Epithelial cell of prostate (primary cell): ENCODE measurements at regions not wholly inside any gene's neighbourhood (a gene's known extent, or its start where the extent isn't known, plus 50 kb on each side); places are given as distances from the start of the nearest gene placed in this dataset.
A peak's percentile ranks its signal among the peaks of the same experiment; 100 is the strongest.

ENCODE experiments used
- DNase-seq: peaks from one replicate; pipeline ENCODE4 v3.0.0-alpha.2; 2011; ENCODE audit warnings: low read depth, low spot score
- H3K27ac ChIP-seq: fragments of 450-650 bp; 2 replicates; pipeline ENCODE4 v1.5.1; 2017; ENCODE audit warnings: mild to moderate bottlenecking

DNA sequence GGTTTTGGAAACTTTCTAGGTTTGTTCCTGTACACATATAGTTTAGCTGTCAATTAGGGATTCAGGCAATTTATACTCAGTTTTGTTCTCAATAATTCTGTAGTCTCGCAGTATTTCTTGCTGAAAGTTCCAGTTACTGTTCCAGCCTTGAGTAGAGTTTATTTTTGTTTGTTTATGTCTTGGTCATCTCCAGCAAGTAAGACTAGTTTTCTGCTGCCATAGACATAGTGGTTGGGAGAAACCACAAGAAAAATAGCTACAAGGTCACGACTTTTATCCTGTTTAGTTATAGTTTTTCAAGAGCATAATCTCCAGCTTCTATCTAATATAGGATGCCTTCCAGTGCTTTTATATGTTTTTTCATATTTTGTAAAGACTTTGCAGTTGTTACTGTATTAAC is 99.6 kb upstream of the FOXG1 start:
- no peak for DNase-seq
- H3K27ac ChIP-seq, result no peak overlapping the region

DNA sequence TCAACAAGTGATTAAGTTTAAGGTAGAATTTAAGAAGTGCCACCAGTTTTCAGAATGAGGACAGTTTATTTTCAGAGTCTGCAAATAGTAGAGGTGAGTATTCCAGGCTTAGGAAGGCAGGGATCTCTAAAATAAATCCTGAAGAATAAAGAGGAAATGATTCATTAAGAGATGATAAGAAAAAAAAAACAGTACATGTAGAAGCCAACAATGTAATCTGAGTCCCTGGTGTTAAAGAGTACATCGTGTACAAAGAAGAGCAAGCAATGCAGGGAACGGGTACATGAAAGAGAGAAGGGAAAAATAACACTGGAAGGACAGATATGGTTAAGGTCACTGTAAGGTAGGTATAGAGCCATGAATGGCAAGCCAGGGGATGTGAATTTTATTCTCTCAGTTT is 95.2 kb upstream of the FOXG1 start:
- no peak for DNase-seq
- peak overlapping the region; percentile 63 for H3K27ac ChIP-seq

DNA sequence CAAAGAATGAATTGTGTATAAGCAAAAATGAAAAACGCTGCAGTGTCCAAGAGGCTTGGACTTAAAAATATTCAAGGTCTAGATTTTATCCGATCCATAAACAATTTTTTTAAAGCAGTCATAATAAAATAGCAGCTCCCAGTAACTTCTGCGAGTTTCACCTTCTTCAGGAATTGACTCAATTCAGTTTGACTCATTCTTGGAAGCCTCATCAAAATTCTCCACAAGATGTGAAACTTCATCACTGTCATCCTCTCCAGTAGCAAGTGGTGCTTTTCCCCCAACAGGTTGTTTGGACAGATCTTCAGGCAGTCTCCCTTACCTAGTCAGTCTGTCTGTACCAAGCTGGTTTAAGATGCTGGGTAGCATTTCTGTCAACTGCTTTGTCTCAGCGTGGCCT is 93.5 kb upstream of the FOXG1 start:
- DNase-seq, result no peak
- H3K27ac ChIP-seq, result no peak overlapping the region

DNA sequence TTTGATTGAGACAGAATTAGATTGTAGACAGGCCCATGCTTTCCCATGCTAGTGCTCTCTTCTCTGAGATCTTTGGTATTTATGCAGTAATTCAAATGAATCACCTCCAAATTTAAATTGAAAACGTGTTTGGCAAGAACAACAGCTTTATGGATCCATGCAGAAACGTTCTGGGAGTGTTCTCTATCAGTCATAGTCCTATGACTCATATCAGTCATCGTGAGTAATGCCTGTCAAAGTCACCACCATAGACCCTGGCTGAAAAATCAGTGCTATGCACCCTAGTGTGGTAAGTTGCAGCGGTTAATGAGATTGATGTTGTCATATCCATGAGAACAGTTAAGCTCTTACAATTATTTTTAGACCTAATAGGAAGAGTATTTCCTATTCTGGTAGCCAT is 90.1 kb upstream of the FOXG1 start:
- DNase-seq, result peak; percentile 87
- H3K27ac ChIP-seq, result peak overlapping the region; percentile 57

DNA sequence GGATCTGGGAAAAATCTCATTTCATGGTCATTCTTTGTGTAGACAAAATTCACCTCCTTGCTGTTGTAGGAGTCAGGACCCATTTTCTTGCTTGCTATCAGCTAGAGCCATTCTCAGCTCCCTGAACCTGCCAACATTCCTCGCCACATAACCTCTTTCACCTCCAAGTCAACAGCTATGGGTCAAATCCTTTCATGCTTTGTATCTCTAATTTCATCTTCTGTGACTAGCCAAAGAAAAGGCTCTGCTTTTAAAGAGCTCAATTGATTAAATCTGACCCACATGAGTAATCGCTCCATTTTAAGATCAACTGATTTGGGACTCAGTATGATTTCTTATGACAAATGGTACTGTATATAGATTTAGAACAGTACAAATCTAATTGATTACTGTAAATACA is 89.2 kb upstream of the FOXG1 start:
- peak overlapping the region; percentile 57 for H3K27ac ChIP-seq

DNA sequence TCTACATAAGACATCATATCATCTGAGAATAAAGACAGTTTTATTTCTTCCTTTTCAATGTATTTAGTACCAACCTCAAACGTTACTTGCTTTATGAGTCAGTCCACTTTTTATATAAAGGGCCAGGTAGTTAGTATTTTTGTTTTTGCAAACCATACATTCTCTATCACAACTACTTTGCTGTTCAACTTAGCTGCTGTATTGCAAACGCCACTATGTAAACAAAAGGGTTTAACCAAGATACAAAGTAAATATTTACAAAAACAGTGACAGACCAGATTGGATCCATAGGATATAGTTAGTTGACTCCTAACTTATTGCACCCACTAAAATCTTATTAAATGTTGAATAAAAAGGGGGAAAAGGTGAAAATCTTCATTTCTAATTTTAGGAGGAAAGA is 87.7 kb upstream of the FOXG1 start:
- H3K27ac ChIP-seq, result no peak overlapping the region
- no peak for DNase-seq

More for the DNA sequence above, 89.2 kb upstream of the FOXG1 start:
- no peak for DNase-seq

DNA sequence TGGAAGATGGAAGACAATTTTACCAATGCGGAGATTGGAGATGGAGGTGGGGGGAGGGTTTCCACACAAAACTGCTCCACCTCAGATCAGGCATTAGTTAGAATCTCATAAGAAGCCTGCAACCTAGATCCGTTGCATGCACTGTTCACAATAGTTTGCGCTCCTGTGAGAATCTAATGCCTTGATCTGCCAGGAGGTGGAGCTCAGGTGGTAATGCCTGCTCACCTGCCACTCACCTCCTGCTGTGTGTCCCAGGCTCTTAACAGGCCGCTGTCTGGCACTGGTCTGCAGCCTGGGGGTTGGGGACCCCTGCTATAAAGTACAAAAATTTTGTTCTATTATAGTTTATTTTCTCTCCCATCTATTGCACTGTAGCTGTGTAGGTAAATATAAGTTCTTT is 84.9 kb upstream of the FOXG1 start:
- no peak for DNase-seq
- H3K27ac ChIP-seq, result no peak overlapping the region

DNA sequence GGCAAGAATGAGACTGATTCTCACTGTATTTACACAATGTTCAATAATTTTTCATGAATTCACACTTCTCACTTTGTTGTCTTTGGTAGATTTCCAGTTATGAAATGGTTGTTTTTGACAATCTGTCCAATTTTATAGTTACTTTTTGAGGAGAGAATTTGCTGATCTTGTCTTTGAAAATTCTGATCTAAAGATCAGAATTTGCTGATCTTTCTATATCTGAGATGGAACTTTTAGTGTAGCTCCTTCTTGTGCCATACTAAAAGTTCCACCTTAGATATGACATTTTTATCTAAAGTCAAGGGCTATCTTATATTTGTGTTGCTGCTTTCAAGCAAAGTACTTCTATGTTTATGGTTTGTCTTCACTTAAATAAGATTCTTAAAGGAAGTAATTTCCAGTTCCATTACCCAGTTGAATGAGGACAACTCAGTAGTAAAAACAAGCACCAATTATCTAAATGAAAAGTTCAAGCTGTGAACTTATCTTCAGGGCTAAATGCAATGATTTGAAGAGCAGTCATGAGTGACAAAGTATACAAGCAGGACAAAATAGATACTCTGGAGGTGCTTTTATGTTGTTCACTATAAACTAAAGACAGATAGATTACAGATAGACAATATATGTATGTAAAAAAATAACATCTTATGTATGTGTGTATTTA is 76.4 kb upstream of the FOXG1 start:
- H3K27ac ChIP-seq, result no peak overlapping the region
- DNase-seq, result no peak

DNA sequence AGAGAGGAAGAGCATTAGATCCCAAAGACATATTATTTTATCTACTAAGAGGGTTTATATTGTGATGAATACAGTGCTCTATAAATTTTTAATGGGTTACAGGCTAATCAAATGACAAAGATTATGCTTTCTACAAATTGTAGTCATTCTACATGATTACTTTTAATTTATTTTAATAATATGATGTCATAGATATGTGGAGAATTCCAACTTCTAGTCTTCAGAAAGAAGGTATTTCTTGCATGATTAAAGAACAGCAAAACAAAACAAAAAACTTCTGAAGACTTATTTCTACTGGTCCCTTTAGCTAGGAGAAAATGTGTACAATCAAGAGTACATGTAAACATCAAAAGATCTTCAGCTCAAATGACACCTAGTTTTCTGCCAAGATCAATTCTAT is 71.5 kb upstream of the FOXG1 start:
- H3K27ac ChIP-seq, result no peak overlapping the region
- no peak for DNase-seq

DNA sequence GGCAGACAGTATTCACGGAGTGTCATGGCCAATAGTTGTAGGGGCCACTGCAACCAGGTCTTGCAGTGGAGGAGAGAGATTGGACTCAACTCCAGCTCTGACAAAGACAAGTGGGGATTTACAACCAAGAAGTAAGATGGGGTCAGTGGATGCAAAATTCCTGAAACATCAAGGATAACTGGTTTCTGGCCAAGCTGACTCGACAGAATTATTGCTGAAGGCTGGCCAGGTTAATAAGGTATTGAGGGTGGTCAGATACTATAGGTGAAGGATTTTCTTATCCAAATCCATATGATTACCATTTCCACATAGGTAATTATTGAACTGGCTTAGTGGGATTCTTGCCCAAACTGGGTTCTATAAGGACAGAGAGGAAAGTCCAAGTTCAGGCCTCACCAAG is 64.9 kb upstream of the FOXG1 start:
- DNase-seq, result no peak
- H3K27ac ChIP-seq, result no peak overlapping the region

DNA sequence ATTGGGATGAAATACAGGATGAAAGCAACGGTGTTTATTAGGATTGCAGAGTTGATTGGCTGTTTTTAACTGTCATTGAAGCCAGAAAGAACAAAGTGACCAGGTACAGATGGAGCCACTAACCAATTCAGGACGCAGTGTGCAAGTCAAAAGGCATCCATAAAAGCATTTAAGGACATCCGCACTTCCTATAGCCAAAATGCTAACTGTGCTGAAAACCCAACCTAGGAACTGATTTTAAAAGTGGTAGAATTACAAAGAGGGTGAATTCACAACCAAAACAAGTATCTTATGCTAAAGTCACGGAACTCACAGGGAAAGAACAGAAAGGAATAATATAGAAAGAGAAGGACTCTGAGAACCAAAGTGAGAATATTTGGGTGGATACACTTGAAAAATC is 63.1 kb upstream of the FOXG1 start:
- no peak for DNase-seq
- H3K27ac ChIP-seq, result no peak overlapping the region

DNA sequence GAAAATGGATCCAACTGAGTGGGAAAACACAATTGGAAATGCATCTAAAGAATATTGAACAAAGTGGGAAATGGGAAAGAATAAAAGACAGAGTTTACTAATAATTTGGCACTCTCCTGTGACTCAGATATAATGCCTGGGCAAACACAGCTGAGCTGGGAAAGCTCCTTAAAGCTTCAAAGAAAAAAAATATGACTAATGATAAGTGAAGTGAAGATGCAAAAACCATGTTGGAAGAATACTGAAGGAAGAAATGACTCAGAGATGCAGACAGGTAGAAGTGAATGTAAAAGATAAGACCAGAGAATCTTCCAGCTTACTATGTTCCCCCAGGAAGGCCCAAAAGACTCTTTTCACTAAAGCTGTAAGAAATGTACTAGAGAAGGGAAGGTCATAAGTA is 62.4 kb upstream of the FOXG1 start:
- no peak for DNase-seq
- H3K27ac ChIP-seq, result no peak overlapping the region

DNA sequence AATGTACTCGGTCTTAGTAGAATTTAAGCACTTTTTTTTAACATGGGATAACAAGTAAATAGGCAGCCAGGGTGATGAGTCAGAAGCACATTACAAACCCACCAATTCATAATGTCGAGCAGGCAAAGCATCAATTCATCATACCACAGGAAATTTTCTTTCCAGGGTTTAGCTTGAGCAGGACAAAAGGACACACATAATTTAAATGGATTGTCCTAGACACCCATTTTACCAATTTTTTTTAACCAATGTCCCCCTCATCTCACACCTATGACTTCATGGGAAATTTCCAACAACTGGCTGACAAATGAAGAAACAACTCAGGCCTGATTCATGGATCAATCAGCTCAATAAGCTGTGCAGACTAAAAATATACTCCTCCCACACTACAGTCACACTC is 58.8 kb upstream of the FOXG1 start:
- no peak overlapping the region for H3K27ac ChIP-seq
- peak; percentile 5 for DNase-seq

DNA sequence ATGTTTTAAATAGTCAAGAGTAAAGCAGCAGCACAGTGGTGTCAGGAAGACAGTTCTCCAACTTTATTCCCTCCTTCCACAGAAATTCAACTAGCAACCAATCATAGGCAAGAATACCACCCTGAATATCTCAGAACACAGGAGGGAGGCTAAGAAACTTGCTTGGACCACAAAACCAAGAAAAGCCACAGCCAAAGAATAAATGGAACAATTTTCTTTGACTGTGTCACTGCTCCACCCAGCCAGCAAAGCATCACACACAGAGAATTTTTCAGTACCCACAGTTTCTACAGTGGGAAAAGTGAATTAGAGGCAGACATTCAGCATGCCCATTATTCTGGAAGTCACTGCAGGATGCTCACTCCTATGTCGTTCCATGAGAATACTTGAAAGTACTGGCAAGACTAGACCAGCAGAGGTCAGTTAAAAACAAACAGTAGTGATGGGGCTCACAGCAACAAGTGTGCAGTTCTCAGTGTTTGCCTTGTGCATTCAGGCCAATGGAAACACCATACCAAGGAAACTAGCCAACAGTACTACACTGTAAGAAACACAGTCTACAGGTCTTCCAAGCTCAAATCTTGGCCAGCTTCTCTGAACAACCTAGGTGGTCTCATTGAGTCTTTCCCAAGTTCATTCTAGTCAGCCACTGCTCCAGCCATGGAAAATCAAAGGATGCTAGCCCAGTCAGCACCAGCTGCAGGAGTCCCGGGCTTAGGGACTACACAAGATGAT is 56.8 kb upstream of the FOXG1 start:
- no peak for DNase-seq
- no peak overlapping the region for H3K27ac ChIP-seq
